ENCODE measurements at regions not wholly inside any gene's neighbourhood (a gene's known extent, or its start where the extent isn't known, plus 50 kb on each side); places are given as distances from the start of the nearest gene placed in this dataset.

DNA sequence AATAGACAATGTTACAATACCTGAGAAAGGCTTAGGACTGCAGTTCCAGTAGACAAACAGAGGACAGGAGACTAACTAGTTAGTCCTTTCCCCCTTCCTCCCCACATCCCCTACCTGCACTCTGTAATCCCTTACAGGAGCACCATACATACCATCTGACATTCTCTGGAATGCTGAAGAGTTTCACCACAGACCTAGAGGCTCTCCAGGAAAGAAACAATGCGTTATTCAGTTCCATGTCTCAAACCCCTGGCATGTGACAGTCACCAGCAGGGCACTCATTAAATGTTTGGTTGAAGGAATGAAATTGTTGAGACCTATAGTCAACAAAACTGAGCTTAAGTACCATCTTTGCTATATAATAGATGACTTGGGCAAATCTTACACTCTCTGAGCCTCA is 100.2 kb upstream of the USP38 start:
- no peak for TF ChIP-seq NR2C2 (CRISPR knock-in tag; IDR thresholded peaks at IDR 0.05; ENCODE audit: borderline replicate concordance)
- no peak for TF ChIP-seq GTF2F1 (IDR thresholded peaks at IDR 0.05; ENCODE audit: low read length)
- TF ChIP-seq EZH2 (conservative IDR thresholded peaks at IDR 0.05; ENCODE audit: low read depth, low read length), result no peak
- no peak for TF ChIP-seq CBX2 (IDR thresholded peaks at IDR 0.05; ENCODE audit: low read depth, low read length)
- TF ChIP-seq CBX2 (CRISPR knock-in tag; IDR thresholded peaks at IDR 0.05; ENCODE audit: low read depth), result no peak
- TF ChIP-seq, protein P1, sequence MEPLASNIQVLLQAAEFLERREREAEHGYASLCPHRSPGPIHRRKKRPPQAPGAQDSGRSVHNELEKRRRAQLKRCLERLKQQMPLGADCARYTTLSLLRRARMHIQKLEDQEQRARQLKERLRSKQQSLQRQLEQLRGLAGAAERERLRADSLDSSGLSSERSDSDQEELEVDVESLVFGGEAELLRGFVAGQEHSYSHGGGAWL (CRISPR knock-in tag; IDR thresholded peaks at IDR 0.05), result no peak
- TF ChIP-seq, protein P2, sequence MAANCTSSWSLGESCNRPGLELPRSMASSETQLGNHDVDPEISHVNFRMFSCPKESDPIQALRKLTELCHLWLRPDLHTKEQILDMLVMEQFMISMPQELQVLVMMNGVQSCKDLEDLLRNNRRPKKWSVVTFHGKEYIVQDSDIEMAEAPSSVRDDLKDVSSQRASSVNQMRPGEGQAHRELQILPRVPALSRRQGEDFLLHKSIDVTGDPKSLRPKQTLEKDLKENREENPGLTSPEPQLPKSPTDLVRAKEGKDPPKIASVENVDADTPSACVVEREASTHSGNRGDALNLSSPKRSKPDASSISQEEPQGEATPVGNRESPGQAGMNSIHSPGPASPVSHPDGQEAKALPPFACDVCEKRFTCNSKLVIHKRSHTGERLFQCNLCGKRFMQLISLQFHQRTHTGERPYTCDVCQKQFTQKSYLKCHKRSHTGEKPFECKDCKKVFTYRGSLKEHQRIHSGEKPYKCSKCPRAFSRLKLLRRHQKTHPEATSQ (CRISPR knock-in tag; IDR thresholded peaks at IDR 0.05; ENCODE audit: borderline replicate concordance), result no peak
- TF ChIP-seq, protein P3, sequence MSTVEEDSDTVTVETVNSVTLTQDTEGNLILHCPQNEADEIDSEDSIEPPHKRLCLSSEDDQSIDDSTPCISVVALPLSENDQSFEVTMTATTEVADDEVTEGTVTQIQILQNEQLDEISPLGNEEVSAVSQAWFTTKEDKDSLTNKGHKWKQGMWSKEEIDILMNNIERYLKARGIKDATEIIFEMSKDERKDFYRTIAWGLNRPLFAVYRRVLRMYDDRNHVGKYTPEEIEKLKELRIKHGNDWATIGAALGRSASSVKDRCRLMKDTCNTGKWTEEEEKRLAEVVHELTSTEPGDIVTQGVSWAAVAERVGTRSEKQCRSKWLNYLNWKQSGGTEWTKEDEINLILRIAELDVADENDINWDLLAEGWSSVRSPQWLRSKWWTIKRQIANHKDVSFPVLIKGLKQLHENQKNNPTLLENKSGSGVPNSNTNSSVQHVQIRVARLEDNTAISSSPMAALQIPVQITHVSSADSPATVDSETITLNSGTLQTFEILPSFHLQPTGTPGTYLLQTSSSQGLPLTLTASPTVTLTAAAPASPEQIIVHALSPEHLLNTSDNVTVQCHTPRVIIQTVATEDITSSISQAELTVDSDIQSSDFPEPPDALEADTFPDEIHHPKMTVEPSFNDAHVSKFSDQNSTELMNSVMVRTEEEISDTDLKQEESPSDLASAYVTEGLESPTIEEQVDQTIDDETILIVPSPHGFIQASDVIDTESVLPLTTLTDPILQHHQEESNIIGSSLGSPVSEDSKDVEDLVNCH (CRISPR knock-in tag; IDR thresholded peaks at IDR 0.05), result no peak
- no peak for TF ChIP-seq ZNF501 (CRISPR knock-in tag; IDR thresholded peaks at IDR 0.05)
- TF ChIP-seq ELF4 (CRISPR knock-in tag; IDR thresholded peaks at IDR 0.05; ENCODE audit: borderline replicate concordance), result no peak
